Astrocyte of the hippocampus (primary cell): ENCODE measurements at regions not wholly inside any gene's neighbourhood (a gene's known extent, or its start where the extent isn't known, plus 50 kb on each side); places are given as distances from the start of the nearest gene placed in this dataset.

Source experiments
- DNase-seq: peaks from one replicate; pipeline ENCODE4 v3.0.0; 2011; ENCODE audit warnings: low read depth, low spot score

DNA sequence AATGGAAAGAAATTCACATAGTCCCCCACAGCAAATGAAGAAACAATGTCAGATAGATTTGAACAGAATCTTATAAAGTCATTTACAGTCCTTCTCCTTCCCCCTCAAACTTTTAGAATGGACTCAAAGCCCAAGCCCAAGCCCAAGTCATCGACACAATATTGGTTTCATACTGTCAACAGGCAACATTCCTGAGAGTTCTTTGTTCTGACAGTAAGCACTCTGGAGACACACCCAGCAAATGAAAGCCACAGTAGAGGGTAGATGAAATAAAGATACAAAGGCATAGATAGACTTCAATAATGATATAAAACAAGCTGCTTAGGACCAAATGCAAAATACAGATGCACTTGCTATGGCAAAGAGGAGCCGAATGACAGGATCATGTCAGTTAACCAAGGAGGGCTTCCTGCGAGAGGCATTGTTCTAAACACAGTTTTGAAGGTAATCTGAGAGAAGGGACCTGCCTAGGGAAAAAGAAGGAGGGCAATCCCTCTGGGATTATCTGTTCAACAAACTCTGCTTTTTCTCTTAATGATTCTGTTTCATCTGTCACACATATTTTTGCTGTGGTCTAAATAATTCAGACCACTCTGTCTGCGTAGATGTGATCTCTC, 97.1 kb upstream of the MAP4K3 start:
- DNase-seq: no peak

DNA sequence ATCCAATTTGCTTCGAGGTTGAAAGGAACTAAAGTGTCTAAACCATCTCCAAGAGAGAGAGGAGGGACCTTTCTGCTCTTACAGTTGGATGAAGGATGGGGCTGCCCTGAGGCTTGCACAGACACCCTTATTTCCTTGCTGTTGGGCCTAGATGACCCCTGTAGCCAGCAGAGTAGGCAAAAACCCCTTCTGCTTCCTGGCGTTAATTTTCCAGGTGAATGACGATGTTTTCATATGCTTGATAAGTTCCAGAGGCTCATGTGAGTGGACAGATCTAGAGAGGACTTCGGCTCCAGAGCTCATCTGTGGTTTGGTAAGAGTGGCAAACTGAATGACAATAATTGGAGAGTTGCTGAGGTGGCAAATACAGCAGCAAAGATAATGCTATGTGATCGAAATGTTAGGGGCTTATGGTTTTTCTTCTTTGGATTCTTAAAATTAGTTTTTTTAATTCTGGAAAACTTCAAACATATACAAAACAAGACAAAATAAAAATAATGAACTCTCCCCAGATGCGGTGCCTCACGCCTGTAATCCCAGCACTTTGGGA, 98.6 kb upstream of the MAP4K3 start:
- no peak for DNase-seq

DNA sequence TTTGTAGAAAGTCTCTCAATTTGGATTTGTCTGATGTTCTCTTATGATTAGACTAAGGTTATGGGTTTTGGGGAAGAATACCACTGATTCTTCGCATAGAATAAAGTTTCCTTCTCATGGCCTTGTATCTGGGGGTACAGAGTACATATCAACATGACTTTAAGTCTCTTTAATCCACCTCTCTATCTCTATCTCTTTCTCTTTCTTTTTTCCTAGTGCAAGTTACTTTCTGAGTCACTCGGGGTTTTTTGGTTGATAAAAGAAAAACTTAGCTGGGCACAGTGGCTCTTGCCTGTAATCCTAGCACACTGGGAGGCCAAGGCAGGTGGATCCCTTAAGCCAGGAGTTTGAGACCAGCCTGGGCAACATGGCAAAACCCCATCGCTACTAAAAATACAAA, 100.1 kb upstream of the MAP4K3 start:
- no peak for DNase-seq

DNA sequence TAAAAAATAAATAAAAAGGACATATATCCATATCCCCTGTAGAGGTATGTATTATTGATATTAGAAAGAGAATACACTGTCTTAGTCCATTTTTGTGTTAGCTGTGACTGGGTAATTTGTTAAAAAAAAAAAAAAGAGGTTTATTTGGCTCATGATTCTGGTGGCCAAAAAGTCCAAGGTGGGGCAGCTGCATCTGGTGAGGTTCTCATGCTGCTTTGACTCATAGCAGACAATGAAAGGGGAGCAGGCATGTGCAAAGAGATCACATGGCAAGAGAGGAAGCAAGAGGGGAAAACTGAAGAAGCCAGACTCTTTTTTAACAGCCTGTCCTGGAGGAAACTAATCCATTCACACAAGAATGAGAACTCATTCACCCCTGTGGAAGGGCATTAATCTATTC, 101.6 kb upstream of the MAP4K3 start:
- no peak for DNase-seq

DNA sequence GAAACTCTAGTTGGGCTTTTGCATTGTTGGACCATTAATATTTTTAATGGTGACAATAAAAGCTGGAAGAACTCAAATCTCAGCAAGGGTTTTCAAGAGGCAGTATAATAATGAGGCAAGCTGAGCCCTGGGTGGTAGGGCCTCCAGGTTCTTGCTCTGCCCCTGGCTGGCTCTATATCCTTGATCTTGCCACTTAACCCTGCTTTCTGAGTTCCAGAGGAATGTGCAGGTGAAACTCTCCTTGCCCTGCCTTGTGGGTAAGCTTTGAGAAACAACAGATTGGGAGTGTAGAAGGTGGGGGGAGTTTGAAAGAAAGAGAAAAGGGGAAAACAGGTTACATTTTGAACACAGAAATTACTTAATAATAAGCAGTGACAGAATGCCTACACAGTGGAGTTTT, 103.3 kb upstream of the MAP4K3 start:
- DNase-seq: no peak

DNA sequence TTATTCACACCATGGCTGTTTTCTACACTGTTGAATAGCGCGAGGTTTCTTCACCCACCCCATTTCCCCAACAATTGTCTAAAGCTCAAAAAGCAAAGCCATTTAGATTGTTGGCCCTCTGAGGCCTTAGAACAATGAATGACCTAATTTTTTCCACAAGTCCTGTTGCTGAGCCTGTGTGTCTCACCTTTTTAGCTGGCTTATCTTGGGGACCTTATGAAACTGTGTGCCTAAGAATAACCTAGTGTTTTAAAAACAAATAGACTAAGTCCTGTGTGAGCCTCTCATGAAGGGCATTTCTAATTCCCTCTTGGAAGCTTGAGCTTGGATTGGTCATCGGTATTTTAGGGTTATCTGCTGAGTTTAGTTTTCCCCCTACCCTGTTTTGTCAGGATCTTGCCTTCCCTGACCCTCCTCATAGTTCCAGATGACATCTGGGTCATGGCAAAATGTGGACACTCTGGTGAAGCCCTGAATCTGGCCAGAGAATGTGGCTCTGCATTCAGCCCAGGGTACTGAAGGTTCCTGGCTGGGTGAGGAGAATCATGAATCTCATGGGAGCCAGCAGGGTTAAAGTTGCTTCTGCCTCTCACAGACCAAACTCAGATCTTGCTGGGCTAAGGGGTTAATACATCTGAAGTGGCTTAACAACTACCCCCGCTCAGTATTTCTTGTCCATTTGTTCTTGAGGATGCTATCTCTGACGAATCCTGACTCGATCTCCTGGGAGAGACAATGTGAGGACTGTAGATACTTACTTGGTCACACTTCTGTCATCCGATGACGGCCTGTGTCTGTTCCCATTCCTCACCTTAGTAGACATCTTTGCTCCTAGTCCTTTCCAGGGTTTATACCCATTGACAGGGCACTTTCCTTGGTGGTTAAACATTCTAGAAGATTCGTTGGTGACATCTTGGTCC, 104.2 kb upstream of the MAP4K3 start:
- DNase-seq: no peak

DNA sequence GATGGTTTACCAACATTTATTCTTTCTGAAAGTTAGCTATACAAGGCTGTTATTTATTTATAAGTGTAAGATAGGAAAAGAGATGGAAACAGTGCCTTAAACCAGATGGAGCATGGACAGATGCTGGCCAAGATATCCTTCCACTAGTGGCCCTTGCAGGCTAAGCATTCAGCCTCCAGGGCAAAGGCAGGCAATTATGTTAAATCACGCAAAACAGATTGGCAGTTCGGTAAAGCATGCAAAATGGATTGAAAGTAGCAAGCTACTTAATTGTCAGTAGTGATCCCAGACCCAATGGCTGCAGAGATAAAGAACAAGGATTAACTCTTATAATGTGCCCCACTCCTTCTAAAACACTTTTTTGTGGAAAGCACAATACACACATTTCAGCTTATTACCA, 105.4 kb upstream of the MAP4K3 start:
- DNase-seq: no peak

DNA sequence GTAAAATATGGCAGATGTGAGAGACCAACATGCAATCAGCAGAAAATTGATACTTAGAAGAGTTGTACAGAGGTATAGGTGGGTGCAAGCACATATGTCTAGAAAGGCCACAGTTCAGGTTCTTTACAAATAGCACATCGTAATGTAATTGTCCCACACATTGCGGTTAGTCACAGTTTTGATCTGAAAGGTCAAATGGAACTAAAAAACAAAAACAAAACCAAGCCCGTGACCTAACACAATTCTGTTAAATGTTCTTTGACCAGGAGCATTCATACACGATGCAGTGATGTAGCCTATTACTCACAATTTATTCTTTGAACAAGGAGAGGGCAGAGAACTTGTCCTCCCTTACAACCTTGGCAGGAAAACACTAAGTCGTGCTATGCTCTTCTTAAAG, 108.9 kb upstream of the MAP4K3 start:
- no peak for DNase-seq

DNA sequence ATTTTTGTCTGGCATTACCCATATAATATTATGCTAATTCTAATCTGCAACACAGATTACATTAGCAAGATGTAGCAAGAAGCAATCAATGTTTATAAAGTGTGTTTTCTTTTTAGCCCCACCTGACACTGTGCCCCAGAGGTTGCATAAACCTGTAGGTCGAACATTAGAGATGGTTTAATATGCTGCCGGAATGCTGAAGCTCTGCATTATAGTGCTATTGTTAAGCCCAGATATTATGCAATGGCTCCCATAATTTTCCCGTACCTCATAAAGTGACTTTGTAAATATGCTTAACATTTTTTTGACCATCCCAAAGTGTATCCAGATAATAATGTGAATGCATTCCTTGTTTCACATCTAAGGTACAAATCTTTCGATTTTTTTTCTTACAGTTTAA, 109.3 kb upstream of the MAP4K3 start:
- no peak for DNase-seq

DNA sequence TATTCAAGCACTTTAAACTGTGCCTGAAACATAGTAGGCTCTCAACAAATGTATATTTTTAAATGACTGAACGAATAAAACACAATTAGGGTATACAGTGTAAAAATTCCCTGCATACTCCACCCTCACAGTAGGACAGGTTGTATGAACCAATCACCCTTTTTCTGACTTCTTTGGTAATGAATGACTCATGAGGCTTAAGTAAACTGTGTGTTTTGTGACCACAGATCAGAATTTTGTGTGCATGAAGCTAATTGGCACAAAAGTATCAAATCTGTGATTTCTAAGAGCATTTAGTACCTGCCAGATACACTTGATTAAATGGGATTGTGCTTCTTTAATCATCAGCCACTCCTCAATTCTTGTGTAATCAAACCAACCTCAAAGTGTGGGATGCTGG, 109.9 kb upstream of the MAP4K3 start:
- peak; percentile 52 for DNase-seq

DNA sequence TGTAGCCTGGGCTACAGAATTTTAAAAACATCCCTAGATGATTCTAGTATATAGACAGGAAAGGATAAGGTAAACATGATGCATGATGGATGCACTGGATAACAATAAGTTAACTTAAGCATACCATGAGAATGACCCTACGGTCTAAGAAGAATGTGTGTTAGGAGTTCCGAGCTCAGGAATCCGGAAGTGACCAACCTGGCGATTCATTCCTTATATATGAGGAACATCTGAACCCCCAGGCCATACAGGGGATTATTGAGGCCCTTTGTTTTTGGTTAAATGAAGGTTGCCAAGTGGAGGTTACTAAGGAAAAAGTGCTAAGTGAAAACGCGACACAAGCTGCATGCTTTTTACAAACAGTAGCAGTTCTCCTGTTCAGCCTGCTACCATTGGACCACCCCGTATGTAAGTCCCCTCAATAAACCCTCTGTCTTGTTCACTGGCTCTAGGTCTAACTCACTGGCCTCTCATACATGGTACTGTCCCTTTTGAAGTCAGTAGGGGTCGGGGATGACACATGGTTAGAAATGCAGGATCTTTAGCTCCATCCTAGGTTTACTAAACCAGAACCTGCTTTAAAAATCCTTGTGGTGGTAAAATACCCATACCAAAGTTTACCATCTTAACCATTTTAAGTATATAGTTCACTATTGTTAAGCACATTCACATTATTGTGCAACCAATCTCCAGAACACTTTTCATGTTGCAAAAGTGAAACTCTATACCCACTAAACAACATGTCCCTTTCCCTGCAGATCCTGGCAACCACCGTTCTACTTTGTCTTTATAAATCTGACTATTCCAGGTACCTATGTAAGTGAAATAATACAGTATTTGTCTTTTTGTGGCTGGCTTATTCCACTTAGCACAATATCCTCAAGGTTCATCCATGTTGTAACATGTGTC, 111.0 kb upstream of the MAP4K3 start:
- DNase-seq: peak; percentile 42

DNA sequence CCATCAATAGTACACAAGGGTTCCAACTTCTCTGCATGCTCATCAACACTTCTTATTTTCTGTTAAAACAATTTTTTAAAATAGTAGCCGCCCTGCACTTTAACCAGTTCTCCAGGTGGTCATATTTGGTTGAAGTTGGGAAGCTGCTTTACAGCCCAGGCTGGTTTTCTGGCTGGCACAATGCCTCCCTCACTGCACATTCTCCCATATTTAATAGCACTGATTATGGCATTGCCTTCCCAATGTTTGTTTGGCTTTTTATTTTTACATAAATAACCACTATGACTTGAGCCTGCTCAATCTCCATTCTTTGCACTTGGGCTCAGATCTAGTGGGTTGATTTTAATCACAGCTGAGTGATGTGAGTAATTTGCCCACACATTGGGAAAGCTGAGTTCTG, 111.9 kb upstream of the MAP4K3 start:
- DNase-seq: peak; percentile 41

DNA sequence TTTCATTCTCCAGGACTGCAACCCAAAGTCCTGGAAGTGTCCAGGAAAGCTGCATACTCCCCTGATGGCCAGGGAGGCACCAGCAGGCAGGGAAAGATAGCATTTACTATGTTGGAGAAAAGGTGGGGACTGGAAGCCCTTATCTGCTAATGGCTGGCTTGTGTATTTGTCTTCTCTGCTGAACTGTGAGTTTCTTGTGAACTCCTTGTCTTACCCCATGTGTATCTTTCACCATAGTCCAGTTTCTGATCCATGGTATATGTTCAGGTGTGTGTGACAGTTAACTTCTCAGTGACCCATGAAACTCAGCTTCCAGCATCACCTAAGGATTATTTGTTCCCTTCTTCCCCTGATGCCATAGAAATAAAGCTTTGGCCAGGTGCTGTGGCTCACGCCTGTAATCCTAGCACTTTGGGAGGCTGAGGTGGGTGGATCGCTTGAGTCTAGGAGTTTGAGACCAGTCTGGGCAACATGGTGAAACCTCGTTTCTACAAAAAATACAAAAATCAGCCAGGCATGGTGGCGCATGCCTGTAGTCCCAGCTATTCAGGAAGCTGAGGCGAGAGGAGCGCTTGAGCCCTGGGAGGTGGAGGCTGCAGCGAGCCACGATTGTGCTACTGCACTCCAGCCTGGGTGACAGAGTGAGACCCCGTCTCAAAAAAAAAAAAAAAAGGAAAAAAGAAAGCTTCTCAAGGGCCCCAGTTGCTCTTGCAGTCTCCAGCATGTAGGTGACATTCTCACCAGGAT, 112.8 kb upstream of the MAP4K3 start:
- DNase-seq: no peak

DNA sequence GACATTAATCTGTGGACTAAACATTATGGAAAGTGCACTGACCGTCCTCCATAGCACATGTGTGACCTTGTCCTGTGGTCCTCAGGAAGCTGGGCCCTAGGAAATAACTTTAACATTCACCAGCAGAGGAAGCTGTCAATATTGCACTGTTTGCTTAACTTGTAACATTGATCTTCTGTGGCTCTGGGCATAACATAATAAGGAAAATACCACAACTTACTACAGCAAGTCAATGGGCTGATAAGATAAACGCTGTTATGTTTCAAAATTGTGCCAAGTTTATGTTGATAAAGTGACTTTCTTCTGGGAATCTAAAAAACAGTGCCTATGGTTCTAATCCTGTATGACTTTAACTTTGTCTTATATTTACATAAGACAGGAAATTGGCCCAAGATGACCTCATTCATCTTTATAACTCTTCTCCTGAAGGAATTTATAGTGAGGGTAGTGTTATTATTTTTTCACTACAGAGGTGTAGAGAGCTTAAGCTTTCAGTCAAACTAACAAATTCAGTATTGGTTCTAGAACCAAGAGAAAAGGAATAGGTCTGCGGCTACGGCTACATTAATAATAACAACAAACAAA, 113.7 kb upstream of the MAP4K3 start:
- no peak for DNase-seq

DNA sequence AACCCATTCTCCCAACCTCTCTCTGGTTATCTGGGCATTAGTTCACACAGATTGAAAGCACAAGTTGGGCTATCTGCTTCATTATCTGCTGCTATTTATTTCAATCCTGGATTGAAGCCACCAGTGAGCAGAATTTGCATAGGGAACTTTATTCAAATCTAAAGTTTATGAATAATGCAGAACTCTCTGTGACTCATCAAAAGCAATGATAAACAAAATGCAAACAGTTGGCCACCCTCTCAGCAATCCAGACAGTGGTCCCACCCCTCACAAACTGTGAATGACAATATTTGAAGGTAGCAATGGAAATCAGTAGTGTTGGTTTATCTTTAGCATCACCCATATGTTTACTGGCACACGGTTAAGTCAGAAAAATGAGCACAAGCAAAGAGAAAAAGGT, 106.8 kb upstream of the TMEM178A start:
- DNase-seq: no peak

DNA sequence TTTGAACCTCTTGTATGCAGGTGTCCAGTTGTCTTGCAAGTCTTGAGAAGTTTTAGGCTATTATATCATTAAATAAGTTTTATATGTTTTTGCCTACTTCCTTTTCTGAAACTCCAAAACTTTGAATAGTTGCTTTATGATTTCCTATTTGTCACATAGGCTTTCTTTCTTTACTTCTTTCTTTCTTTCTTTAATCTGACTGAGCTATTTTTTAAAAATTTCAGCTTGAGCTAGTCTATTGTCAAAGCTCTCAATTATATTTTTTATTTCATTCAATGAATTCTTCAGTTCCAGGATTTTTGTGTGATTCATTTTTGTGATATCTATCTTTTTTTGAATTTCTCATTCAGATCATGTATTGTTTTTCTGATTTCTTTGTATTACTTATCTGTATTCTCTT, 102.1 kb upstream of the TMEM178A start:
- DNase-seq: no peak

DNA sequence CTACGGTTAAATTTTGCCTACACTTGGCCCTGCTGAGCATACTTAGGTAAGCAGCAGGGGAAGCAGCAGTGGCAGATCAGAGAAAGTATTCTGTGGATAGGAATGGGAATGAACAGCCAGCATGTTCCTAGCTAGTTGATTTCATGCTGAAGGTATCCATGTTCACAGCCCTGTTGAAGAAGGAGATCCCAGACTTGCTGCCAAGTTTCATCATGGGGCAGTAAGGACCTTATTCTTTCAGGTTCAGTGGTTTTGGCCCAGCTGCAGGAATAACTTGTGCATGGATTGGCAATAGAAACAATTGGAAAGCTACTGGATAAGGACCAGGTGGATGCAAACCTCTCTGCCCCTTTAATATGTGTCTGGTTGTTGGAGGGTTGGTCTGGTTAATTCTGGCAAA, 98.2 kb upstream of the TMEM178A start:
- peak; percentile 68 for DNase-seq

DNA sequence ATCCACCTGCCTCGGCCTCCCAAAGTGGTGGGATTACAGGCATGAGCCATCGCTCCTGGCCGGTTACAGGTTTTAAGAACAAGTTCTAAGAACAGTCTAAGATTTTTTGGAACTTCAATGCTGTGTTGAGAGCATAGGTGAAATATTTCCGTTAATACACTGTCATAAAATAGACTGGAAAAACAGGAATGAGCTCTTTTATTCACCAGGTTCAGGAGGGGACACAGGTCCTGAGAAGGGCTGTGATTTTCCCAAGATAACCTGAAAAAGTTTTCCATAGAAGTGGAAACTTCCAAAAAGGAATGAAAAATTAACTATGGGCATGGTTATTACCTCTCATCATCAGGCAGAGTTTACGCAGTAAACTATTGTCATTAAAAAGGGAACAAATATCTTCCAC, 97.6 kb upstream of the TMEM178A start:
- no peak for DNase-seq

DNA sequence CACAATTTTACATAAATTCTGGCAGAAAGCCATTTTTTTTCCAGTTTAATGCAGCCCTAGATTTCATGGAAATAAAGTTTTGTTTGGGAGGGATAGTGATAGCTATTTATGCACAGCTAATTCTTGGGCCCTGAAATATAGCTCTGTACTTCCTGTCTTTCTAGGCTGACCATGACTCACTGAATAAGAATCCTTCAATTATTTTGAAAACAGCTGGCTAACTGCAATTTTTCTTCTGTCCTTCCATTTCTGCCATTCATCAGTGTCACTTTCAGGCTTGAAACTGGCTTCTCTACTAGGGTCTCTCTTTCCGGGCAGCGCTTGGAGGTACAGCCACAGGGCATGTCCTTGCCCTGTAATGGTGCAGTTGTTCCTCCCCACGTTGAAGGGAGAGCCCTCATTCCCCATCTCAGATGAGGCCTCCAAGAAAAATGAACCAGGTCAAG, 97.1 kb upstream of the TMEM178A start:
- peak; percentile 78 for DNase-seq

DNA sequence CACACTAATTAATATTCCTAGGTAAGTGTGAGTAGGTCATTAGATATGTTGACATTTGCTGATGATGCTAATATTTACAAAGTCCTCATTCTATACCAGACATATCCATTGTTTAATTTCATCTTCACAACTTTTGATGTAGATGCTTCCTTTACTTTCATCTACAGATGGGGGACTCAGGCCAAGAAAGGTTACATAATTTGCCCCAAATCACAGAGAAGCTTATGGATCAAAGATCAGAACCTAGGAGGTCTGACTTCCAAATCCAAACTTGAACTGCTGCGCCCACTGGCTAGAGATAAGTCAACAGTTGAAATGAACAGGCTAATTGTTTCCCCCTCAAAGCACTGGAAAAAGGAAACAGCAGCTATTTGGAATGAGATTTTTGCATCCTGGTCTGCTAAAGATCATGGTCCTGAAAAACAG, 95.6 kb upstream of the TMEM178A start:
- DNase-seq: no peak

DNA sequence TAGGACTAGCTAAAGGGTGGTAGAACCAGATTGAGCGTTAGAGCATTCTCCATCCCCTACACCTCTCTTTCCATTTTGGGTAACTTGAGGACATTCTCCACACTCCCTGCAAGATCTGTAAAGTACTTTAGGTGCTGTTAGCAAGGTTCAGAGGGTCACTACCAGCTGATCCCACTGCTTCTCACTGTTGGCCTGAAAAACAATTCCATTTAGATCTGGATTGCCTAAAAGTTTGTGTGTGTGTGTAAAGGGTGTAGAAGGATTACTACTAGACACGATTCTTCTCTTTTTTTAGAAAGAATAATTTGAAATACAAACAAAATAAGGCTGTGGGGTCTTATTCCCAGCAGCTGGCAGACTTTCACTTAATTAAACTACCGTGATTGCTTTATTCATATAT, 95.1 kb upstream of the TMEM178A start:
- DNase-seq: no peak
